Ovary (tissue), 7 donors: ENCODE measurements at regions not wholly inside any gene's neighbourhood (a gene's known extent, or its start where the extent isn't known, plus 50 kb on each side); places are given as distances from the start of the nearest gene placed in this dataset.
"Not testable (repeated sequence)": the region's sequence is repeated elsewhere in the genome, so short reads cannot be mapped to it uniquely, and the experiment has no call there.

Experiments
- DNase-seq, 5 donors: peaks; one replicate each; pipeline ENCODE4 v3.0.0-alpha.2; 2019 to 2020
- H3K27ac ChIP-seq, 2 donors: fragments of 200-600 bp; one replicate each; pipeline versions ENCODE4 v1.5.1 to v1.8.0; 2019 to 2022
- H3K27me3 ChIP-seq: fragments of 200-600 bp; one replicate; pipeline ENCODE4 v1.8.0; 2022
- H3K36me3 ChIP-seq: fragments of 200-600 bp; sonication (generic); one replicate; pipeline ENCODE4 v1.5.1; 2019
- H3K4me1 ChIP-seq: one replicate; pipeline ENCODE4 v1.8.1; 2013; ENCODE audit warnings: mild to moderate bottlenecking, moderate library complexity; ENCODE audit not compliant: insufficient read depth
- H3K4me3 ChIP-seq: fragments of 200-600 bp; sonication (generic); one replicate; pipeline ENCODE4 v1.5.1; 2017
- H3K9me3 ChIP-seq, 2 donors: fragments of 200-600 bp in 1 of 2; sonication (generic) in 1 of 2; one replicate each; pipeline versions ENCODE4 v1.5.1 to v1.8.1; 2013 to 2019; ENCODE audit warnings: mild to moderate bottlenecking in 1 of 2, moderate library complexity in 1 of 2
- CTCF ChIP-seq, 3 donors: fragments of 450-650 bp in 2 of 3; fragments of 200-600 bp in 1 of 3; IDR thresholded peaks; one replicate each; pipeline versions ENCODE4 v1.5.1 to v1.8.0; 2016 to 2022; ENCODE audit warnings: antibody characterized with exemption in 3 of 3, mild to moderate bottlenecking in 1 of 3
- EP300 ChIP-seq: sonication (generic); formaldehyde crosslinking; IDR thresholded peaks from one replicate; pipeline ENCODE4 v1.6.1; 2017; ENCODE audit warnings: antibody characterized with exemption
- POLR2A ChIP-seq: fragments of 450-650 bp; IDR thresholded peaks from one replicate; pipeline ENCODE4 v1.6.1; 2017; ENCODE audit warnings: antibody characterized with exemption, mild to moderate bottlenecking, moderate library complexity
- WGBS, 3 donors: extraction: QIAGEN DNeasy Blood & Tissue Kit in 1 of 3; methylation state at CpG; one replicate each; pipeline versions ENCODE4 v1.1.5 to v1.1.7; 2013 to 2017; 5-methylcytosine and 5-hydroxymethylcytosine counted together
- intact Hi-C, 4 donors: fragments of 100-400 bp; cut with DNase I; formaldehyde crosslinking; loops; one replicate each; pipeline versions ENCODE4 v1.11.0 to v1.15.1; 2022 to 2023
- donor health status: DM: no; HTN: no; CAD: no; lungs with moderate emphysema.
- donor health status: DM: no; HTN: no; CAD: no.
- donor health status: Bipolar disorder and iron deficiency.
- donor health status: DM: no; HTN: no; CAD: no.
- donor health status: DM: yes; HTN: yes; CAD: no.

GRCh38 chr10:46104071-46104585, 58.1 kb upstream of the MSMB start:
- WGBS, 3 donors, result 31 to 56% (median 34%) methylated on average over 4 of the region's 4 CpGs
- no peak for DNase-seq

DNA sequence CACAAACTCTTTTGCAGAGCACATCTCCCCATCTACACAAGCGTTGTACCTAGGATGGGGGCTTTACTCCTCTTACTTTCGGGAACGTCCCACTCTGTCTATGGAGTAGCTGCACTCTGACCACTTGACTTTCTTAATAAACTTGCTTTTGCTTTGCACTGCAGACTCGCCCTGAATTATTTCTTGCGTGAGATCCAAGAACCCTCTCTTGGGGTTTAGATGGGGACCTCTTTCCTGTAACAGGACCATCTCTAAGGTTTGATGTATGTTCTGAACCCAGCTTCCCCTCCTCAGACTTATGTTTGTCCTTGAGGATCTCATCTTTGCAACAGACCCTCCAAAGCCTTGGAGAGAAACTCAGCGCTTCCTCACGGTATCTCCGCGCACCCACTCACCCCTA, 59.3 kb upstream of the MSMB start:
- WGBS, 3 donors, result 48 to 61% (median 51%) methylated on average over 9 of the region's 9 CpGs
- H3K4me3 ChIP-seq, DNase-seq, H3K27me3 ChIP-seq, intact Hi-C loops, H3K27ac ChIP-seq, H3K4me1 ChIP-seq, H3K36me3 ChIP-seq, H3K9me3 ChIP-seq: not testable (repeated sequence)

More at GRCh38 chr10:46104071-46104585, 58.1 kb upstream of the MSMB start:
- Histone ChIP-seq H3K27ac (no peak overlapping the region), H3K27me3 (no peaks in the 10 kb centered on the region), H3K9me3 (no peaks in the 10 kb centered on the region), H3K4me1 (peaks cover 6% of the 10 kb centered on the region), H3K4me3 (no peak overlapping the region), H3K36me3 (no peaks in the 10 kb centered on the region)
- TF ChIP-seq EP300 (no peak), POLR2A (no peak), CTCF (IDR thresholded peaks at IDR 0.05) (no peak)
- intact Hi-C loops, result no loop called here

DNA sequence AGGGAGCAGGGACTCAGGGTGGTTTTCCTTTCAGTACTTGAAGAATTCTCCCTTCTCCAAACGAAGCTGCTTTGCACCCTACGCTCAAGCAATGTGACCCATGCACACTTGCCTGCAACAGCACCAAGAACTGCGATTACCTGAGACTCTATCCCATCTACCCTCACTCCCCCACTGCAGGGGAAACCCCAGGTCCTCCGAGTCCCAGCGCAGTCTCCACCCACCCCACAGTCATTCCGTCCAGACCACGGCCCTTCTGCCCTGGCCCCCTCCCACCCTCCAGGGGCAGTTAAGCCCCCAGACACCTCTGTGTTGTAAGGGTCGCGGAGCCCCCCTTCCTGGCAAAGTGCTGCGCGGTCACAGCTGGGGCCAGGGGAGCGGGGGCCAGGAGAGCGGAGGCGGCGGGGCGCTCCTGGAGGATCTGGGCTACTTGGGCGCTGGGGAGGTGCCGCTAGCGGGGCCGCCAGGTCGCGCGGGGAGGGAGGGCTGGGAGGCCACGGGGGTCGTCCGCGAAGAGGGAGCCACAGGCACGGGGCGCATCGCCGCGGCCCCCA, 59.9 kb upstream of the MSMB start:
- not testable (repeated sequence) for H3K27me3 ChIP-seq, DNase-seq, H3K9me3 ChIP-seq, H3K36me3 ChIP-seq, H3K27ac ChIP-seq, H3K4me1 ChIP-seq
- intact Hi-C loops, result loop anchor here in 1 of 4 donors (2.0 kb wide), 1 partner anchor 177 kb away; no protein-coding TSS in a partner anchor
- H3K4me3 ChIP-seq, result peak overlapping the region; percentile 23
- 1 to 7% (median 4%) methylated on average over 7 to 32 of the region's 32 CpGs for WGBS, 3 donors

DNA sequence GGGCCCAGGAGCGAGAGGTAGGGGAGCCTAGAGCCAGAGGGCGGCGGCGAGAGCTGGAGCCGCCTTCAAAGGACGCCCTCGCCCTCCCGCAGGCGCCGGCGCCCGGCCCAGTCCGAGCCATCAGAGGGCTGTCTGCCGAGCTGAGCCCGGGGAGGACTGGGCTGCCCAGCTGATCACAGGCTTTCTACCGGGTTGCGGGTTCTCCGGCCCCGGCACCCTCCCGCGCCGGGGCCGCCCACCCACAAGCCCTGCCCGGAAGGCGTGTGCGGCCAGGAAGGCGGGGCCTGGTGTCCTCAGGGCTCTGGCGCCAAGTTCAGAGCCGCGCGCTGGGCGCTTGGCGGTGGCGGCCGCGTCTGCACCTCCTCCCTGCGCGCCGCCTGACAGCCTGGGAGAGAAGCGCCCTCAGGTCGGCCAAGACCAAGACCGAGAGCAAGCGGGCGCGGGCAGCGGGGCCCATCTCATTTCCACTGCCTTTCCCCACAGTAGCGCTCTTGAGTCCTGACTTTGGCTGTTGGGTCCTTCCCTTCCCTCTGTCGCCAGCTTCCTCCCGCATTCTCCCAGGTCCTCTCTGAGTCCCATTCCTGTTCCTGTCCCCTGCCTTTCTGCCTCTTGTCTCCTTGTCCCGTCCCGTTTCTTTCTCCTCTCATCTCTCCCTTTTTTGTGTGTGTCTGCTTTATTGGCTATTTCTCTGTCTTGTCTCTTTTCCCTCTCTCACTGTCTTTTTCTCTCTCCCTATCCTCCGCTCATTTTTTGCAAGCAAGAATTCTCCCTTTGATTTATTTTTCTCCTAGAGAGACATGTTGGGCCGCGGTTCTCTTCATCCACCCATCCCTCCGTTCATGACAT, 60.6 kb upstream of the MSMB start:
- H3K4me3 ChIP-seq, result peak overlapping the region; percentile 23
- peaks cover 6% of the 10 kb centered on the region for H3K4me1 ChIP-seq
- intact Hi-C loops, result loop anchor here in 1 of 4 donors (2.0 kb wide), 1 partner anchor 176 kb away; no protein-coding TSS in a partner anchor
- no peak overlapping the region for H3K27ac ChIP-seq
- WGBS, 3 donors, result 1% methylated on average over 35 to 54 of the region's 55 CpGs
- H3K27me3 ChIP-seq, result no peaks in the 10 kb centered on the region
- H3K36me3 ChIP-seq, result no peaks in the 10 kb centered on the region
- TF ChIP-seq POLR2A (no peak), EP300 (no peak), CTCF (IDR thresholded peaks at IDR 0.05) (no peak)
- DNase-seq, result peak in 3 of 5 donors; percentile 33 to 53 (median 49)
- no peaks in the 10 kb centered on the region for H3K9me3 ChIP-seq

DNA sequence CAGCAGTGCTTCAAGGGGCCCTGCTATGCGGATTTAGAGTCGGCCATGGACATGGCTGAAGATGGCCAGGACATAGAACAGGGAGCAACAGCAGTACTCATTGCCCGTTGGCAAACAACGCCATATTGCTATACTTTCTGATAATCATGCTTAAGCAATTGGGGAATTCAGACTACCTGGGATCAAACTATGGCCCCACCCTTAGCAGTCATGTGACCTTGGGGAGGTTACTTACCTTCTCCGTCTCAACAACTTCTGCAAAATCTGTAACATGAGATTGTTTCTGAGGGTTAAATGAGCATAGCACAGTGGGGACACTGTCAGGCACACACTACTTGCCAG, 62.1 kb upstream of the MSMB start:
- 70 to 87% (median 75%) methylated on average over 4 to 5 of the region's 5 CpGs for whole genome bisulfite sequencing, 3 donors

DNA sequence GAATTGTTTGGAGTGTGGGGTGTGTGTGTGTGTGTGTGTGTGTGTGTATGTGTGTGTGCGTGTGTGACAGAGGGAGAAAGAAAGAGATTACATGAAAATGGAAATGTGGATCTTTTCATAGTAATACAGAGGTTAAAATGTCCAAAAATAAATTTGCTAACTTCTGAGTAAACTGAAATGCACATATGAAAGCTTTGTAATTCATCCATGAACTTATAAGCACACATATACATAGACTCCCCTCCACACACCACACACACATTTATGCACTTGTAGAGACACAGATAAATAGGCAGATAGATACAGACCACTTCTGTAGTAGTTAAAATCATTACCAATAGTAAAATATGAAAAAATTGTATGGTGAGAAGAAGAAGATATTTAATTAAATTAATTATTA, 108.2 kb upstream of the MSMB start:
- WGBS, 3 donors, result 83% methylated on average over 1 of the region's 1 CpG; no CpG with 5 or more reads in 2 of the 3 donors
- H3K36me3 ChIP-seq, H3K27me3 ChIP-seq, intact Hi-C loops, H3K27ac ChIP-seq, H3K9me3 ChIP-seq, H3K4me3 ChIP-seq, DNase-seq, H3K4me1 ChIP-seq: not testable (repeated sequence)

More for the DNA sequence above, 62.1 kb upstream of the MSMB start:
- DNase-seq, H3K4me3 ChIP-seq, H3K36me3 ChIP-seq, H3K4me1 ChIP-seq, intact Hi-C loops, H3K9me3 ChIP-seq, H3K27ac ChIP-seq, H3K27me3 ChIP-seq: not testable (repeated sequence)

DNA sequence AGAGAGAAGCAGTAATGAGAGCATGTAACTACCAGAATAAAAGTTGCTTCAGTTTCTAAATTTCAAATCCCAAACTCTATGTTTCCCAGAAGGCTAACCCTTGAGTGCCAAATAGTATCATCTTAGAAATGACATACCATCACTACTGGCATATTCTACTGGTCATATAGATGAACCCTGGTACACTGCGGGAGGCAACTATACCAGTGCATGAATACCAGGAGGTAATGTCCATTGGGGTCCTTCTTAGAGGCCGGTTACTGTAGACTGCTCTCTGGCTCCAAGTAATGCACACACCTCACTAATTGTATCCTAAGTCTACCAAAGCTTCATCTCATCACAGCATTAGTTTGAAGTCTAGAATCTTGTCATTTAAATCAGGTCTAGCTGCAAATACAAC, 108.6 kb upstream of the MSMB start:
- H3K27me3 ChIP-seq, intact Hi-C loops, H3K9me3 ChIP-seq, DNase-seq, H3K27ac ChIP-seq, H3K4me3 ChIP-seq, H3K36me3 ChIP-seq, H3K4me1 ChIP-seq: not testable (repeated sequence)
- 90 to 98% (median 91%) methylated on average over 2 of the region's 2 CpGs for WGBS, 3 donors

GRCh38 chr10:46156866-46157265, 110.8 kb upstream of the MSMB start:
- not testable (repeated sequence) for H3K27ac ChIP-seq, H3K4me3 ChIP-seq

More at GRCh38 chr10:46156866-46157265, 110.8 kb upstream of the MSMB start:
- H3K9me3 ChIP-seq, DNase-seq, H3K36me3 ChIP-seq, H3K27me3 ChIP-seq, H3K4me1 ChIP-seq, intact Hi-C loops: not testable (repeated sequence)
